Stomach smooth muscle (tissue), 2 donors: ENCODE measurements at regions not wholly inside any gene's neighbourhood (a gene's known extent, or its start where the extent isn't known, plus 50 kb on each side); places are given as distances from the start of the nearest gene placed in this dataset.
A peak's percentile ranks its signal among the peaks of the same experiment; 100 is the strongest.
"Not testable (repeated sequence)": the region's sequence is repeated elsewhere in the genome, so short reads cannot be mapped to it uniquely, and the experiment has no call there.

ENCODE experiments used
- H3K27ac ChIP-seq: one replicate; pipeline ENCODE4 v1.7.0; 2013; ENCODE audit warnings: mild to moderate bottlenecking, low read length, inconsistent platforms
- H3K27me3 ChIP-seq, 2 donors: one replicate each; pipeline ENCODE4 v1.7.0; 2013; ENCODE audit warnings: low read length in 2 of 2; ENCODE audit not compliant: insufficient read depth in 2 of 2, control insufficient read depth in 1 of 2
- H3K36me3 ChIP-seq, 2 donors: one replicate each; pipeline ENCODE4 v1.7.0; 2013; ENCODE audit warnings: low read length in 2 of 2; ENCODE audit not compliant: control insufficient read depth in 2 of 2, insufficient read depth in 2 of 2
- H3K4me1 ChIP-seq: one replicate; pipeline ENCODE4 v1.7.0; 2013; ENCODE audit warnings: low read length; ENCODE audit not compliant: control insufficient read depth, insufficient read depth
- H3K4me3 ChIP-seq, 2 donors: one replicate each; pipeline ENCODE4 v1.7.0; 2013; ENCODE audit warnings: low read length in 2 of 2
- H3K9ac ChIP-seq, 2 donors: one replicate each; pipeline ENCODE4 v1.7.0; 2013; ENCODE audit warnings: low read length in 2 of 2, mild to moderate bottlenecking in 1 of 2
- H3K9me3 ChIP-seq, 2 donors: one replicate each; pipeline ENCODE4 v1.7.0; 2013; ENCODE audit warnings: low read length in 2 of 2; ENCODE audit not compliant: control insufficient read depth in 2 of 2
- donor health status: healthy.
- donor health status: Pancreatic carcinoma.

GRCh38 chr1:9441451-9442133, 97.7 kb upstream of the SLC25A33 start:
- Histone ChIP-seq H3K9ac (peak overlapping the region in 1 of 2 donors; percentile 47), H3K27ac (peak overlapping the region; percentile 76), H3K9me3 (no peaks in the 10 kb centered on the region), H3K4me1 (peaks cover 28% of the 10 kb centered on the region), H3K36me3 (no peaks in the 10 kb centered on the region), H3K27me3 (no peaks in the 10 kb centered on the region), H3K4me3 (peak overlapping the region; percentile 14 to 44)

GRCh38 chr1:9442278-9442846, 96.9 kb upstream of the SLC25A33 start:
- Histone ChIP-seq H3K9me3 (no peaks in the 10 kb centered on the region), H3K36me3 (no peaks in the 10 kb centered on the region), H3K27me3 (no peaks in the 10 kb centered on the region), H3K4me3 (no peak overlapping the region), H3K27ac (peak overlapping the region; percentile 76), H3K4me1 (peaks cover 28% of the 10 kb centered on the region), H3K9ac (no peak overlapping the region)

- Histone ChIP-seq H3K27ac (peak overlapping the region; percentile 31), H3K4me3 (no peak overlapping the region), H3K36me3 (no peaks in the 10 kb centered on the region), H3K9me3 (no peaks in the 10 kb centered on the region), H3K27me3 (no peaks in the 10 kb centered on the region), H3K4me1 (peaks cover 28% of the 10 kb centered on the region), H3K9ac (no peak overlapping the region)
Measured at GRCh38 chr1:9442986-9443385, 96.3 kb upstream of the SLC25A33 start.

- Histone ChIP-seq H3K36me3 (no peaks in the 10 kb centered on the region), H3K4me1 (peaks cover 32% of the 10 kb centered on the region), H3K9me3 (no peaks in the 10 kb centered on the region), H3K4me3 (no peak overlapping the region), H3K27ac (peak overlapping the region; percentile 41), H3K27me3 (no peaks in the 10 kb centered on the region), H3K9ac (peak overlapping the region in 1 of 2 donors; percentile 5)
Measured at GRCh38 chr1:9443913-9444445, 95.3 kb upstream of the SLC25A33 start.

GRCh38 chr1:9444532-9444931, 94.7 kb upstream of the SLC25A33 start:
- Histone ChIP-seq H3K36me3 (no peaks in the 10 kb centered on the region), H3K4me3 (no peak overlapping the region), H3K27me3 (no peaks in the 10 kb centered on the region), H3K9me3 (no peaks in the 10 kb centered on the region), H3K9ac (no peak overlapping the region), H3K27ac (no peak overlapping the region), H3K4me1 (peaks cover 33% of the 10 kb centered on the region)

- H3K36me3 ChIP-seq, H3K9me3 ChIP-seq, H3K9ac ChIP-seq, H3K4me3 ChIP-seq, H3K27ac ChIP-seq, H3K27me3 ChIP-seq: not testable (repeated sequence)
- H3K4me1 ChIP-seq: peaks cover 38% of the 10 kb centered on the region
Measured at GRCh38 chr1:9445081-9445480, 94.2 kb upstream of the SLC25A33 start.

- no peaks in the 10 kb centered on the region for H3K27me3 ChIP-seq
- H3K27ac ChIP-seq: no peak overlapping the region
- no peak overlapping the region for H3K4me3 ChIP-seq
- H3K4me1 ChIP-seq: peaks cover 25% of the 10 kb centered on the region
- H3K36me3 ChIP-seq: no peaks in the 10 kb centered on the region
- no peak overlapping the region for H3K9ac ChIP-seq
- H3K9me3 ChIP-seq: no peaks in the 10 kb centered on the region
Measured at GRCh38 chr1:9447215-9447960, 91.9 kb upstream of the SLC25A33 start.

GRCh38 chr1:9448132-9449109, 90.8 kb upstream of the SLC25A33 start:
- Histone ChIP-seq H3K4me3 (peak overlapping the region in 1 of 2 donors; percentile 40), H3K27ac (no peak overlapping the region), H3K27me3 (no peaks in the 10 kb centered on the region), H3K36me3 (no peaks in the 10 kb centered on the region), H3K9me3 (no peaks in the 10 kb centered on the region), H3K9ac (no peak overlapping the region), H3K4me1 (peaks cover 22% of the 10 kb centered on the region)

GRCh38 chr1:9449110-9449627, 90.1 kb upstream of the SLC25A33 start:
- H3K36me3 ChIP-seq: no peaks in the 10 kb centered on the region
- H3K9me3 ChIP-seq: no peaks in the 10 kb centered on the region
- H3K4me1 ChIP-seq: peaks cover 21% of the 10 kb centered on the region
- H3K27ac ChIP-seq: peak overlapping the region; percentile 53
- no peak overlapping the region for H3K9ac ChIP-seq
- H3K27me3 ChIP-seq: no peaks in the 10 kb centered on the region
- peak overlapping the region; percentile 31 to 40 for H3K4me3 ChIP-seq
